ENCODE measurements at regions not wholly inside any gene's neighbourhood (a gene's known extent, or its start where the extent isn't known, plus 50 kb on each side); places are given as distances from the start of the nearest gene placed in this dataset.

- no peaks in the 10 kb centered on the region for H3K36me3 ChIP-seq (ENCODE audit: low read depth)
- H2AFZ ChIP-seq = no peak overlapping the region
- H3F3A ChIP-seq (ENCODE audit: insufficient read depth) = no peaks in the 10 kb centered on the region
- TF ChIP-seq EZH2 (IDR thresholded peaks at IDR 0.05; ENCODE audit: insufficient read depth, poor library complexity, severe bottlenecking) = no peak
- TF ChIP-seq EZH2phosphoT487 (IDR thresholded peaks at IDR 0.05; ENCODE audit: insufficient read depth, low read depth) = no peak
- H3K27me3 ChIP-seq (replicated peaks; ENCODE audit: insufficient read depth) = peaks cover 23% of the 10 kb centered on the region
- 57 to 60% methylated on average over 9 of the region's 9 CpGs for WGBS, 2 experiments (ENCODE audit: low coverage in 1 of 2, low lambda C conversion rate in 2 of 2, missing lambda C conversion rate in 2 of 2)
- H3K79me2 ChIP-seq (ENCODE audit: insufficient read depth) = no peaks in the 10 kb centered on the region
- DNase-seq = no peak
- in situ Hi-C loops (cut with MboI) = no loop called here
- no peaks in the 10 kb centered on the region for H3K9me3 ChIP-seq (ENCODE audit: low read depth)
- no peak overlapping the region for H3K4me3 ChIP-seq
- H4K20me1 ChIP-seq (ENCODE audit: insufficient read depth) = no peaks in the 10 kb centered on the region
- no peaks in the 10 kb centered on the region for H3K4me1 ChIP-seq (ENCODE audit: insufficient read depth)
- no peak overlapping the region for H3K9ac ChIP-seq
- no peaks in the 10 kb centered on the region for H3K9me2 ChIP-seq (ENCODE audit: insufficient read depth)
- H3K4me2 ChIP-seq (ENCODE audit: unreplicated experiment) = no peak overlapping the region
- no peak overlapping the region for H3K27ac ChIP-seq
Observed at GRCh38 chr11:116535120-116535519, 237.7 kb downstream of the BUD13 start.

DNA sequence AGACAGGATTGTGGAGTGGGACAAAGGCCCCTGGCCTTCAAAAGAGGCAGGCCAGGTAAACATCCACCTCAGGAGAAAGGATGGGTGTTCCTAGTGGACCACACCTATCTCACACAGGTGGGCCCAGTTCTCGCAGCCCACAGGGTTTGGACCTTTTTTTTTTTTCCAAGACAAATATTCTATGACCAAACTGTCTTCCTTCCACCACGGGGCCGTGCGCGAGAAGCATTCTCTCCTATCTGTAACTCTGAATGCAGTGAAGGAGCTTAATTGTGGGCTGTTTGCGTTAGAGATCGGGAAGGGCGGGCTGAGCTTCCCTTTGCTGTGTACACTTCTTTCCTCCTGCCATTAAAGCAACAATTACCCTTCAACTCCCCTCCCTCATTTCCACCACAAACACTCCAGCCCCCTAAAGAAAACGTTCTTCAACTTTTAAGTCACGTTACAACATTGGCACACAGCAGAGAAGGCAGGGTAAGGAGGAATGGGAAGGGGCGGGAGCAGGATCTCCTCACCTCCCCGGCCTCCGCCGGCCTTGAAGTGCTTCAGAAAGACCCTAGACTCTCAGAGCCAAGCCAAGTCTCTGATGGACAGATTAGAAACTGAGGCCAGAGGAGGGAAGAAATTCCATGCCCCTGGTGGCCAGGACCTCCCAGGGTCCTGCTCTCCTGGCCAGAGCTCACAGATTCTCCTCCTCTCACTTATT lies 238.4 kb downstream of the BUD13 start:
- no peaks in the 10 kb centered on the region for H3K36me3 ChIP-seq (ENCODE audit: low read depth)
- H3K79me2 ChIP-seq (ENCODE audit: insufficient read depth) = no peaks in the 10 kb centered on the region
- no peak overlapping the region for H2AFZ ChIP-seq
- no peaks in the 10 kb centered on the region for H3K9me3 ChIP-seq (ENCODE audit: low read depth)
- H4K20me1 ChIP-seq (ENCODE audit: insufficient read depth) = no peaks in the 10 kb centered on the region
- no peak overlapping the region for H3K9ac ChIP-seq
- H3K4me1 ChIP-seq (ENCODE audit: insufficient read depth) = no peaks in the 10 kb centered on the region
- no peak overlapping the region for H3K27ac ChIP-seq
- 42 to 43% methylated on average over 14 of the region's 14 CpGs for WGBS, 2 experiments (ENCODE audit: low coverage in 1 of 2, low lambda C conversion rate in 2 of 2, missing lambda C conversion rate in 2 of 2)
- peaks cover 29% of the 10 kb centered on the region for H3K27me3 ChIP-seq (replicated peaks; ENCODE audit: insufficient read depth)
- no peaks in the 10 kb centered on the region for H3F3A ChIP-seq (ENCODE audit: insufficient read depth)
- in situ Hi-C loops (cut with MboI) = no loop called here
- TF ChIP-seq EZH2phosphoT487 (IDR thresholded peaks at IDR 0.05; ENCODE audit: insufficient read depth, low read depth) = no peak
- TF ChIP-seq EZH2 (IDR thresholded peaks at IDR 0.05; ENCODE audit: insufficient read depth, poor library complexity, severe bottlenecking) = no peak
- H3K9me2 ChIP-seq (ENCODE audit: insufficient read depth) = no peaks in the 10 kb centered on the region
- no peak overlapping the region for H3K4me2 ChIP-seq (ENCODE audit: unreplicated experiment)
- no peak overlapping the region for H3K4me3 ChIP-seq
- DNase-seq = no peak

DNA sequence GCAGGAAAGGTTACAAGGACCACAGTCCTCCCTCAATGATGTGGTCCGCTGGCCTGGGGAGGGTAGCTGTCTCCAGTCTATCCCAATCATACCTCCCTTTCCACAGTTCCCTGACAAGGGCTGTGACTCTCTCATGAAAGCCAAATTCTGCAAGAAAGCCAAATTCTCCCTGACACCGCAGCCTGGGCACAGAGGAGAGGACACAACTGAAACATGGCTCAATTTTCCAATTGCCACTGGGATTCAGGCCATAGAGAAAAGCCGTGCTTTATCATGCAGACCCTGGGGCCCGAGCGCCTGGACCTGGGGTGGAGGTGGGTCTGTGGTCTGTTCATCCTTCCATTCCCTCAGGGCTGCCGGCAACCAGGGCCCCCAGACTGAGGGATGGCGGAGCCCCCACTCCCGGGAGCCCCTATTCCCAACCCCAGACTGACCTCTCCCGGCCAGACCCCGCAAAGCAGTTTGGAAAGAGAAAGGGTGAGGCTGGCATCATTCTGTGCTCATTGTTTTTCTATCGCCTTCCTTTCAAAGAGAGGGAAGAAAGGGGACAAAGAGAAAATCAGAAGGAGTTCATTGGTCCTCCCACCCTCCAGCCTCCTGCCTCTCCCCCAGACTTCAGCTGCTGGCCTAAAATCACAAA lies 239.5 kb downstream of the BUD13 start:
- WGBS, 2 experiments (ENCODE audit: low coverage in 1 of 2, low lambda C conversion rate in 2 of 2, missing lambda C conversion rate in 2 of 2) = 36 to 47% methylated on average over 11 of the region's 11 CpGs
- Histone ChIP-seq H3K79me2 (ENCODE audit: insufficient read depth) (no peaks in the 10 kb centered on the region), H3K9me2 (ENCODE audit: insufficient read depth) (no peaks in the 10 kb centered on the region)

GRCh38 chr11:116532066-116532465 lies 240.7 kb downstream of the BUD13 start:
- H3K27me3 ChIP-seq (replicated peaks; ENCODE audit: insufficient read depth) = peaks cover 28% of the 10 kb centered on the region
- no peak overlapping the region for H3K9ac ChIP-seq
- no peak overlapping the region for H3K4me2 ChIP-seq (ENCODE audit: unreplicated experiment)
- no peaks in the 10 kb centered on the region for H3K9me2 ChIP-seq (ENCODE audit: insufficient read depth)
- no peaks in the 10 kb centered on the region for H3K9me3 ChIP-seq (ENCODE audit: low read depth)
- no peak overlapping the region for H3K27ac ChIP-seq
- H3K79me2 ChIP-seq (ENCODE audit: insufficient read depth) = no peaks in the 10 kb centered on the region
- no peaks in the 10 kb centered on the region for H4K20me1 ChIP-seq (ENCODE audit: insufficient read depth)
- H2AFZ ChIP-seq = no peak overlapping the region
- DNase-seq = no peak
- no peak for TF ChIP-seq EZH2 (IDR thresholded peaks at IDR 0.05; ENCODE audit: insufficient read depth, poor library complexity, severe bottlenecking)
- no peak for TF ChIP-seq EZH2phosphoT487 (IDR thresholded peaks at IDR 0.05; ENCODE audit: insufficient read depth, low read depth)
- H3K36me3 ChIP-seq (ENCODE audit: low read depth) = no peaks in the 10 kb centered on the region
- H3K4me1 ChIP-seq (ENCODE audit: insufficient read depth) = no peaks in the 10 kb centered on the region
- 31 to 36% methylated on average over 8 of the region's 8 CpGs for WGBS, 2 experiments (ENCODE audit: low coverage in 1 of 2, low lambda C conversion rate in 2 of 2, missing lambda C conversion rate in 2 of 2)
- no peaks in the 10 kb centered on the region for H3F3A ChIP-seq (ENCODE audit: insufficient read depth)
- in situ Hi-C loops (cut with MboI) = no loop called here
- H3K4me3 ChIP-seq = no peak overlapping the region

More for the DNA sequence above, 239.5 kb downstream of the BUD13 start:
- Histone ChIP-seq H3K4me3 (no peak overlapping the region), H3K27me3 (replicated peaks; ENCODE audit: insufficient read depth) (peaks cover 32% of the 10 kb centered on the region), H3K36me3 (ENCODE audit: low read depth) (no peaks in the 10 kb centered on the region), H3K9ac (no peak overlapping the region), H3K4me2 (ENCODE audit: unreplicated experiment) (no peak overlapping the region), H3F3A (ENCODE audit: insufficient read depth) (no peaks in the 10 kb centered on the region), H3K9me3 (ENCODE audit: low read depth) (no peaks in the 10 kb centered on the region), H4K20me1 (ENCODE audit: insufficient read depth) (no peaks in the 10 kb centered on the region), H2AFZ (no peak overlapping the region), H3K27ac (no peak overlapping the region), H3K4me1 (ENCODE audit: insufficient read depth) (no peaks in the 10 kb centered on the region)
- TF ChIP-seq EZH2phosphoT487 (IDR thresholded peaks at IDR 0.05; ENCODE audit: insufficient read depth, low read depth) = no peak
- in situ Hi-C loops (cut with MboI) = no loop called here
- DNase-seq = no peak

All from GM23248 (cell line).